Inflammatory macrophage treated with lipopolysaccharide for 1 hour (primary cell): ENCODE measurements at regions not wholly inside any gene's neighbourhood (a gene's known extent, or its start where the extent isn't known, plus 50 kb on each side); places are given as distances from the start of the nearest gene placed in this dataset.

Source experiments
- DNase-seq, 2 donors: peaks; one replicate each; pipeline ENCODE4 v3.0.0-alpha.2; 2020 to 2022

DNA sequence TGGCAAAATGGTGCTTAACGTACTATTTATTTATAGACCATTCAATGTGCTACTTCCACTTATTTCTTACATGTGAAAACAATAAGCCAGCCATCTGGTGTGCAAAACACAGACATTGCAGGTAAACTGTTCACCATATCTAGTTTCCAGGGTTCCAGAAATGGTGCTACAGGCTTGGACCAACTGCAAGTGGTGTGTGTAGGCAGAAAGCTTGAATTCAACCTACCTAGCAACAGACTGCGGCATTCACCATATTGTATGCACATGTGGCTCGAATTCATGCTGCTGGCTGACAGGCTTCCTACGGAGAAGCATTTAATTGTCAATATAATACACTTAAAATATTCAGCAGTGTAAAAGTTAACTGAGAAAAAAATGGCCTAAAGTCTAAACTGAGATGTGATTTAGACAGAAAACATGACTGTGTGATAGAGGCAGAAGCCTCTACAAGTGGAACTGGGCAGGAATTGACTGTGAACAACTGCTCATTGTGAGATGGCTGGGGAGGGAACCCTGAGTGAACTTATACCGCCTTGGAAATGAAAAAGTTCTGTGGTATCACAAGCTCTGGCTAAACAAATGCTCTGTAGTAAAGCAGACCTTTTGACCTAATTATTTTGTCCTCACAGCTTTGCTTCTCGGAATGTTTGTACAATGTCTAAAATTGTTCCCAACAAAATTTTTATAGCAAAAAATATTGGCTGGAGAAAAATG lies 434.7 kb downstream of the GRIA2 start:
- no peak for DNase-seq

- no peak for DNase-seq
These were observed 422.7 kb downstream of the GRIA2 start for GRCh38 chr4:157643257-157643656.

GRCh38 chr4:157634057-157634456 lies 413.5 kb downstream of the GRIA2 start:
- DNase-seq = no peak

- no peak for DNase-seq
These were observed 396.4 kb downstream of the GRIA2 start for GRCh38 chr4:157616741-157617472.

- no peak for DNase-seq
These were observed 387.5 kb downstream of the GRIA2 start for GRCh38 chr4:157607996-157608395.

DNA sequence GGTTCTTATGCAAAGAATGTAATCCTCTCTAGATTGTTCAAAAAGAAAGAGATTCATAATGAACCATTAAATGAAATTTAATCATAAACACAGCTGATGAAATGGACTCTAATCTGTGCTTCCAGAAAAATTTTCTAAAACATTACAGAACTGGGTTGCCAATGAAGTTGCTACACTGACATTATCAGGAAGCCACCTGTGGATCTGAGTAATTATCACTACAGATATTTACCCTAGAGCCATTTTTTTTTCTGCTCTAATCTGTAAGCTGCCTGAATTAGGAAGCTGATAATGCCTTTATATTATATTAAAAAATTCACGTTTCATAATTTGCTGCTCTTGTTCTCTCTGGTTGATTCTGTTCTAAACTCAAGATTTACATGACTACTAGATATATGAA lies 380.1 kb downstream of the GRIA2 start:
- DNase-seq = no peak

DNA sequence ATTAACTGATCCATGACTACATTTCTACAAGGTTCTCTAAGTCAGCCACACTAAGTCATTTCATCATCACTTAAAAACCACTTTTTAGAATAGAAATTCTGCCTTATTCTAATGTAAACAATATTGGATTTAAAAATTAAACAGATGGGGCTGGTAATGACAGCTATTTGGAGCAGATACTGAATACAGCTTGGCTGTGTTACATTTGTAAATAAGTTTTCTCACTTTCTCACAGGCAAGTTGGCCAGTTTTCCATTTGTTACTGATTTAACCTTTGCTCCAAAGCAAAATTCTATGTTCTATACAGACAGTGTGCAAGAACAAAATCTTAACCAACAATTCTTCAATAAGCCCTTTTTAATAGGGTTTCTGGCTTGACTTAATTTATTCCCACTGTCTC lies 370.7 kb downstream of the GRIA2 start:
- DNase-seq = no peak

DNA sequence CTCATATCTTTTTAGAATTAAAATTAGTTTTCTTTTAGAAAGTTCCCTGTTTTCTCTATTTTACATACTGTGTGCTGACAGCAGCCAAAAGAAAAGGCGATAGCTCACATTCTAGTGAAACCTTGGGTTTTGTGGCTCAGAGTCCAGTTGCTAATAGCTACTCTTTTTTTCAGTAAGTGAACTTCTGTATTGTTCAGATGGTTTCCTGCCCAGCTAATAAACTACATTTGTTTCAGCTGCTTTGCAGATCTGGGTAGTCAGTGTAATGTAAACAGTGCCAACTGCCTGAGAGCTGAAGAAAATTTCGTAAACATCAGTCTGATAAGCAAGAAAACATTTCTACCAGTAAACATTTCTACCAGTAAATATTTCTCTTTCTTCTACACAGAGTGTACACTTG lies 370.2 kb downstream of the GRIA2 start:
- DNase-seq = no peak

DNA sequence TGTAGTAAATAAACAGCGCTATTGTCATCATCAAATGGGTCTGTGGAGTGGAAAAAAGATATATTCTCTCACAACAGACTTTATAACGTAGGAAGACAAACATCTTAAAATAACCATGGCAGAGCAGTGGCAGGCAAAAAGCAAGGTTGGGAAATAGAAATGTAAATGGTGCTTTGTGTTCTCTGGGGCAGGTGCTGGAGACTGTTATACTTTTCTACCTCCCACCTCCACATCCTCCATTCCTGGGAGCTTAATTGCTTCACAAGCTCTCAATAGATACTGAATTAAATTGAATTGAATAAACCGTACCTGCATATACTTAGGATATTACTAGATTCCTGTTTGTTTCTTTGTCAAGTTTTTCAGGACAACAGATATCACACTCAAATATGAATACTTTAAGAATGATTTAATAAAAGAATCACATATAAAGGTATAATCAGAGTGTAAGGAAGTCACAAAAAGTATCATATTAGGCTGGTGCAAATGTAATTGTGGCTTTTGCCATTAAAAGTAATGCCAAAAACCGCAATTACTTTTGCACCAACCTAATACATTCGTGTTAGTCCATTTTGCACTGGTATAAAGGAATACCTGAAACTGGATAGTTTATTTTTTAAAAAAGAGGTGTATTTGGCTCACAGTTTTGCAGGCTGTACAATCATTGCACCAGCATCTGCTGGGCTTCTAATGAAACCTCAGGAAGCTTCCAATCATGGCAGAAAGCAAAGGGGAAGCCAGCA lies 367.3 kb downstream of the GRIA2 start:
- no peak for DNase-seq

DNA sequence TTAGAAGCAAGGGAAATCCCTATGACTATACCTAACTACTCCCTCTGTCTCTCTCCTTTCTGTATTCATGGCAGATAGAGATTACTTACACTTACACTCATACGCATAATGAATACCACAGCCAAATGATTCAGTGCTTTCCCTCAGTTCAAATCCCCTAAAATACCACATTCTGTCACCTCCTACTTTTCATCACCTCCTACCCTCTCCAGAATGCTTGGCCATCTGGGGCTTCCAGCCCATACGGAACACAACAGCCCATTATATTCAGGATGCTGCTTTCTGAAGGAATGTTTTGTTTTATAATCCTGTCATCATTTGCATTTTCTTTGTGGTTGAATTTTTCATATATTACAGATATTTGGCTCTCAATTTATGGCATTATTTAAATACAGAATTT lies 361.6 kb downstream of the GRIA2 start:
- DNase-seq = no peak

DNA sequence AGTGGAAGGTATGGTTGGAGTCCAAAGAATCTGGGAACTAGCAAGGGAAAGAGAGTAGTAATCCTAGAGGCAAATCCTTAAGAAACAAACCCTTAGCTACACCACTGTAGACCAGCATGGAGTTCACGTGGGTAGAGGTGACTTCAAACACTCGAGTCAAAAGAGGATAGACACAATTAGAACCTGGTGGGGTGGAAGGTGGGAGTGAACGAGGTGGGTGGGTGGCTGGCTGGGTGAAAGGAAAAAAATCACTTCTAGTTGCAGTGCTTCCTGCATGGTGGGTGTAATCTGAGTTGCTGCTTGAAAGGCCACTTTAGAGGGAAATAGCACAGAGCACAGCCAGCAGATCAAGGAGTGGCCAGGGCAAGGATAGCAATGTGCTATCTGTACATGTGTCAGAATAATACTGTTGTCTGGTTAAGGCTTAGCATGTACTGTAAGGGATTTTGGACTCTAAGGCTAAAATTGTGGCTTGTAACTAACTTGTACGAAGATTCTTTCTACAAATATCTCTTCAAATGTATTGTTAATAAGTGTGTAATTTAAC lies 356.2 kb downstream of the GRIA2 start:
- DNase-seq = no peak

GRCh38 chr4:157575339-157575738 lies 354.8 kb downstream of the GRIA2 start:
- no peak for DNase-seq

DNA sequence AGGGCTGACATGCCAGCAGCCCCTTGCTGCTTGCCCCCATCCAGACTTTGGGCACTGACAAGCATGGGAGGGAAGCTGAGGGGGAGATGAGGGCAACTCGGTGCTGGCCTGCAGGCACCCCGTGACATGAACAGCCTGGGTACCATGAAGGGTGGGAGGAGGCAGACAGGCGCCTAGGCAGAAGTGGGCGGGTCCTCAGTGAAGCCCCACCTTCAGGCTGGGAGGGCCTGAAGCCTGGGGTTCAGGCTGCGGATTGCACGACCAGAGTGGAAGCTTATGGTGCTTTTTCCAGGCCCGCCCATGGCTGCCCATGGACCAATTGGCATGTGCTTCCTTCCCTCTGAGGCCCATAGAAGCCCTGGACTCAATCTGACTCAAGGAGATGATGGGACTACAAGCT lies 354.1 kb downstream of the GRIA2 start:
- DNase-seq = no peak

DNA sequence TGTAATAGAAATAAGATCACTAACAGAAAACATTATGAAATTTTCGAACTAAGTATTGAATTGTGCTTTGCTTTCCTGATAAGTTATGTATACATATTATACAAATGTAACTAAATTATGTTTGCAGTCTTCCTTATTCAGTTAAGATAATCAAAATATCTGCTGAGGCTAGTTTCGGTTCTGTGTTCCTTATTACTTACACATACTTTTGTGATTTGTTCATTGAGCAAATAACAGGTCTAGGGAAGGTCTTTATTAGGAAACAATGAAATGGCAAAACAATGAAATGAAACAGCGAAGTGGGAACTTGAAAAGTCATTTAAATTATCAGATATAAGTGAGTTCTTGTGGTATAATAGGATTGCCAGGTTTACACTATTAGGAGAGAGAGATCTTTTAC lies 352.4 kb downstream of the GRIA2 start:
- no peak for DNase-seq

DNA sequence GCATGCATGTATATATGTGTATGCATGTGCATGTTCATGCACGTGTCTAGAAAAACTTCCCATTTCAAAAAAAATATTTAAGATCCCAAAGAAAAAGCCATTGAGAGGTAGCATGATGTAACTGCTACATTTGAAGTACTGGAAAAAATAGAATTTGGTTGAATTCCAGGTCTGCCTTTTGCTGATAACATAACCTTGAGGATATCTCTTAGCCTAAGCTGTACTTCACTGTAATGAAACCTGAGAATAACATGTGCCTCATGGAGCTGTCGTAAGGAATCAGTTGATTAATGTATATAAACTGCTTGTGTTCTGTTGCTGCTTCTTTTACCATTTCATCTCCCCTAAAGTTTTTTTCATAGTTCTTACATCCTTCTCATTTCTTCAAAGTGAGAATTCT lies 351.8 kb downstream of the GRIA2 start:
- no peak for DNase-seq

GRCh38 chr4:157564771-157565170 lies 344.2 kb downstream of the GRIA2 start:
- no peak for DNase-seq

DNA sequence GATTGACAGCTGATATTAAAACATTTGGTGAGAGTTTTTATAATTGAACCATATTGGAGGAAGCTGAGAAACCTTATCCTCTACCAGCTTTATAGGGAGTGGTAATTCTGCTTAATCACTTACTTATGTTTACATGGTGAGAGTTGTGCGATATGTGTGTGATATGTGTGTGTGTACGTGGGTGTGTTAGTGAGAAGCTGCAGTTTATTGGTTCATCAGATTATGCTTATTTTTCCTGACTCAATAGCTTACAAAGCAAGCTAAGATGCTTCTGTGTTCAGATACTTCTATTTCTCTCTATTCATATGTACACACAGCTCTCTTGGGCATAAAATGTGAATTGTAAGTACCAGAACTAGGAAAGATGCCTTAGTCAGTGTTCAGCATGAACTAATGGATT lies 343.7 kb downstream of the GRIA2 start:
- no peak for DNase-seq

GRCh38 chr4:157558016-157558415 lies 337.5 kb downstream of the GRIA2 start:
- no peak for DNase-seq

- no peak for DNase-seq
These were observed 329.5 kb downstream of the GRIA2 start for GRCh38 chr4:157550028-157550427.

DNA sequence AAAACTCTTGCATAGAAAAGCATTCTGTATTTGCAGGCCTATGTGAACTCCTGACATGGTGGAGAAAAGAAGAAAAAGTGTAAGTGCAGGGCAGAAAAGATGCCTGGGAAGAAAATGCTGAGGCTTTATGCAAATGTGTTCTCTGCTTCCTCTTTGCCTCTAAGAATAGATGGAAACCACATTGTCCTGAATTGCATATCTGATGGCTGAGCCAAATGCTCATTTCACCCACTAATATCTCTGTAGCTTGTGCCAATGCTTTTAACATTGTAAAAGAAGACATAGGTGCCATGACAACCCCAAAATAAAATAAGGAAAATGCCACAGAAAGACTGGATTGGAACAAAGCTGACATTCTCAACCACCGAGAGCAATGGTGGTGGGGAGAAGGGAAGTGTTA lies 307.4 kb downstream of the GRIA2 start:
- DNase-seq = no peak

DNA sequence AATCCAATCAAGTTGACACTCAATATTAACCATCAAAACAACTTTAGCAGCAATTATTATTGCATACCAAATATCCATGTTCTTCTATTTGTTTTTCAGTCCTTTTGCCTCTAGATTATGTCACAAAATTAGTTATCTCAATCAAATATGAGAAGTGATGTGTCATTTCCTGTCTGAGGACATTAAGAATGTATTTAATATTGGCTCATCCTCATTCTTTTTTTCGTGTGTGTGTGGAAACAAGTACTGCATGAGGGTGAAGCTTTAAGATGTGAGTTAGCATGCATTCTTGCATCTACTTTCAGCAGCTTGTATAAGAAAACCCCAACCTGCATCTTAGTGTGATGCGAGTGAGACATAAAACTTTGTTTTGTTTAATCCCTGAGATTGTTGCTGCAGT lies 301.4 kb downstream of the GRIA2 start:
- no peak for DNase-seq

DNA sequence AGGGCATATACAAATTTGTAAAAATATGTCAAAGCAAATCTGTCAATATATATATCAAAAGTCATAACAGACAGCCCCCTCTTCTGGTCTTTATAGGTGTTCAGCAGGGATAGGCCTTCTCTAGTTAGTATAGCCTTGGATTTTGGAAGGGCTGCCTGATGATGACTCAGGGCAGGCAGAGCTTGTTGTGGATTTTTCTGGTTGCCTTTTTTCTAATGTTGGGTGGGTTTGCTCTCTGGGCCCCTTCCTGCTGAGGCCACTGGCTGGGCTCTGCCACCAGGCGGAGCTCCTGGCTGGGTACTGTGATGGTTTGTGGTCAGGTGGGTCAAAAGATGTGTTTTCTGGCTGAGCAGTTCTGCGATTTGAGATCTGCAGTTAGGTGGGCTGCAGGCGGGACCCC lies 294.2 kb downstream of the GRIA2 start:
- no peak for DNase-seq

GRCh38 chr4:157509341-157509740 lies 288.8 kb downstream of the GRIA2 start:
- DNase-seq = no peak

- DNase-seq = no peak
These were observed 282.1 kb downstream of the GRIA2 start for GRCh38 chr4:157502656-157503055.
